SJCRH30 (cell line): ENCODE measurements at regions not wholly inside any gene's neighbourhood (a gene's known extent, or its start where the extent isn't known, plus 50 kb on each side); places are given as distances from the start of the nearest gene placed in this dataset.

Experiments used
- DNase-seq, 2 experiments: peaks; one replicate each; pipeline ENCODE4 v3.0.0-alpha.2; 2015 to 2020
- H3K27ac ChIP-seq: fragments of 250-450 bp; sonication (Bioruptor Pico); 2 replicates; pipeline ENCODE4 v1.5.1; 2020; ENCODE audit warnings: mild to moderate bottlenecking, moderate library complexity
- H3K27me3 ChIP-seq: fragments of 250-450 bp; sonication (Bioruptor Pico); 2 replicates; pipeline ENCODE4 v1.5.1; 2020; ENCODE audit warnings: mild to moderate bottlenecking, moderate library complexity
- H3K36me3 ChIP-seq: fragments of 250-450 bp; sonication (Bioruptor Pico); 2 replicates; pipeline ENCODE4 v1.5.1; 2020; ENCODE audit warnings: mild to moderate bottlenecking, moderate library complexity
- H3K4me1 ChIP-seq: fragments of 250-450 bp; sonication (Bioruptor Pico); 2 replicates; pipeline ENCODE4 v1.5.1; 2020; ENCODE audit warnings: mild to moderate bottlenecking, moderate library complexity
- H3K4me3 ChIP-seq: fragments of 250-450 bp; sonication (Bioruptor Pico); 2 replicates; pipeline ENCODE4 v1.5.1; 2020; ENCODE audit warnings: mild to moderate bottlenecking, moderate library complexity
- H3K9me3 ChIP-seq: fragments of 250-450 bp; sonication (Bioruptor Pico); replicated peaks from 2 replicates; pipeline ENCODE4 v1.5.1; 2020; ENCODE audit warnings: mild to moderate bottlenecking, moderate library complexity

DNA sequence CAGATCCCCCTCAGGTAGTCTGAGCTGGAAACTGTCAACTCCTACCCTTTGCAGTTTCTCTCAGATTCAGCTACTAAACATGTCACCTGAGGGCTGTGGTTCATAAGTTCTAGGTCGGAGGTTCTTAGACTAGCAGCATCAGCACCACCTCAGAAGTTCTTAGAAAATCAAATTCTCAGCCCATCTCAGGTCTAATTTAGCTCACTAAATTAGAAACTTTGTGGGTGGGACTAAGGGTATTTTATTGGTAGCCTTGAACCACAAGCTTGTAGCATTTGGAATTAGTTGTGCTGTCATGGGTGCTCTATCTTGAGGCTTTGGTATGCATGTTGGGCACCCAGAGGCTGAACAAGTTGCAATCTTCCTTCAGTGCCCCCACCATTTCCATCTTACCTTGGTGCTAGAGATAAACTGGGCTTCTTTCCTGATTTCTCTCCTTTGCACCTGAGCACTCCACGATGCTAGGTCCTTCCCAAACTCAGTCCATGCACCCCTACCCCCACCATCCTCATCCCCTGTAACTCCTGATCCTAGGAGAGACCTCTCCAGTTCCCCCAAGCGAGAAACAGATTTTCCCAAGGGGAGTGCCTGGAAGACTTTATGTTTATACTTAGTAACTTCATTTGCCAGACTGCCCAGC, 54.2 kb downstream of the S1PR1 start:
- Histone ChIP-seq H3K4me1 (peaks cover 18% of the 10 kb centered on the region), H3K27ac (no peak overlapping the region), H3K4me3 (no peak overlapping the region), H3K9me3 (no peaks in the 10 kb centered on the region), H3K27me3 (no peaks in the 10 kb centered on the region), H3K36me3 (no peaks in the 10 kb centered on the region)
- no peak for DNase-seq

DNA sequence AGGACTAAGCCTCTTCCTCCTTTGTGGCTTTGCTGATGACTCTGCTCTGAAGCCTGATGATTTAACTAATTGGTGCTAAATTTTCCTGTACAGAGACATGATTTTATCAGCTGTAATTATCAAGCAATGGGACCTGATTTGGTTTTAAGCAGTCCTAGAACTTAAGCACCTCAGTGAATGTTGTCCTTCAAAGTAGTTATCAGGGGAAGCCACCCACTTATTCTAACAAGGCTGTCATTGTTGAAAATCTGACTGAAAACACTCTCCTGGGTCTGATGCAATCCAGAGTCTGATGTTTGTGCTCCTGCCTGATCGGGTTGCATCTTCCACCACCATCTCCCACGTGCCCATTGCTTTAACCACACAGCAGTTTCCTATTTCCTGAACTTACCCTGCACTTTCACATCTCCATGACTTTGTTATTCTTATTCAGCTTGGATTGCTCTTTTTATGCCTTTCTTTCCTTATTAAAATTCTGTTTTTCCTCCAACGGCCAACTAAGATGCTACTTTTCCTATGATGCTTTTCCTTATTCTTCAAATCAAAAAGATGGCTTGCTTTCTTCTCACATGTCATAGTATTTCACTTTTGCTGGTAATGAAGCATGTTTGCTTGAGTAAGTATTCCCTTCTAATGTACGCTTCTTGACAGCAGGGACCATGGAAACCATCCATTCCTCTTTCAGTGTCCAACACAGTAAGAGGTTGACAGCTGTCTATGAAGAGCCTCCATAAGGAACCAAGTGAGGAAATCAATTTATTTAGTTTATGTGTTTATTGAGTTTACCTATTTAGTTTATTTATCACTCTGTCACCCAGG, 55.0 kb downstream of the S1PR1 start:
- no peaks in the 10 kb centered on the region for H3K36me3 ChIP-seq
- no peak overlapping the region for H3K4me3 ChIP-seq
- H3K27me3 ChIP-seq: no peaks in the 10 kb centered on the region
- peak; percentile 38 to 79 for DNase-seq
- no peaks in the 10 kb centered on the region for H3K9me3 ChIP-seq
- H3K4me1 ChIP-seq: peaks cover 18% of the 10 kb centered on the region
- no peak overlapping the region for H3K27ac ChIP-seq

DNA sequence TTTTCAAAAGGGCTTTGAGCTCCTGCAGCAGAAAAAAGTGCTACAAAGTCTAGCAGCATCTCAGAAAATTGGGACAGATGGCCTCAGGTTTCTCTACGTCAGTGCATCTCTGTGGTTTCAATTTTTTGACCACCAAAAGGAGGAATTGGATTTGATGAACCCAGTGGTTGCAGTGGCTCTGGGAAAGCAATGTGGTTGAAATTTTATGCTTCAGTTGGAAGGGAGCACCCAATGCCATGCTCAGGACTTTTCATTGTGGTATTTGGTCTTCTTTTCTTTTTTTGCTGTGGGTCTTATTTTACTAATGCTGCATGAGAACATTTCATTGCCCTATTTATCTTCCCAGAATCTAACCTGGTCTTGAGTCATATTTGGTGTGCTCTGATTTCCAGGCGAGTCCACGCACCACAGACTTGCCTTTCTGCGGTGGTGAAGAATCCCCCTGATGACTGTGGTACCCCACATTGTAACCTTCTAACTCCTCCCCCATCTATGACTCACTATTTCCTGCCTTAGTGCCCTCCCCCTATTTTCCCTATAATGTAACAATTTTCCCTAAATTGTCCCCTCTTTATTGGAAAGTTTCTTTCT, 56.7 kb downstream of the S1PR1 start:
- H3K4me1 ChIP-seq: peaks cover 18% of the 10 kb centered on the region
- no peaks in the 10 kb centered on the region for H3K27me3 ChIP-seq
- H3K27ac ChIP-seq: no peak overlapping the region
- DNase-seq: peak; percentile 34 to 69
- H3K36me3 ChIP-seq: no peaks in the 10 kb centered on the region
- no peak overlapping the region for H3K4me3 ChIP-seq
- no peaks in the 10 kb centered on the region for H3K9me3 ChIP-seq

DNA sequence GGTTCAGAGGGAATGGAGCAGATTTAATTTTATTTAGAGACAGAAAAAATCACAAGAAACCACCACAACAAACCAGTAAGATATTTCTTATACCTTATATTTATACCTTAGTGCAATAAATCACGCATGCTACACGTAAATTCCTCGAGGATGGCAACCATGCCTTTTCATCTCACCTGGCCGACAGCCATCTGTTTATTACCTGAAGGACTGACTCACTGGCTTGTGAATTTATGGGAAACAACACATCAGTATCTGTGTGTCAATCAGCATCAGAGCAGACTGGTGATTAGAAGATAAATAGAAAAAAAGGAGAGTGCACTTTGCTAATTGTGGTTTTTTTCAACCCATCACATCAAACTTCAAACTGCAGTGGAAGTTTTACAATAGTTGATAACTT, 58.4 kb downstream of the S1PR1 start:
- no peaks in the 10 kb centered on the region for H3K27me3 ChIP-seq
- no peak overlapping the region for H3K4me3 ChIP-seq
- no peaks in the 10 kb centered on the region for H3K9me3 ChIP-seq
- no peak overlapping the region for H3K27ac ChIP-seq
- H3K36me3 ChIP-seq: no peaks in the 10 kb centered on the region
- H3K4me1 ChIP-seq: peaks cover 18% of the 10 kb centered on the region
- no peak for DNase-seq

DNA sequence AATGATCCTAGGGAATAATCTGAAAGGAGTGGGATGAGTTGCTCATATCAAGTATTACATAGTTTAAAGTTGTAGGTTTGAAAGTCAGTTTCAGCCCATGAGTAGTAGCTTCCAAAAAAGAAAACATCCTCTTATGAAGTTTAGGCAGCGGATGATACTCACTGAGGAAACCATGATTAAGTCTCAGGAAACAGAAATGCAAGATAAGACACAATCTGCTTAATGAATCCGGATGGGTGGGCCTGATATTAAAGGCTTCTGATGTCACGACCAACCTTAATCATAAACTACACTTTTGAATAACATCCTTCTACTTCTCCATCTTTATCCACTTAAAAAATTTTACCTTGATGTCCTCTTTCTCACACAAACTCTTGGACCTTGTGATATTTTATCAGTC, 61.8 kb downstream of the S1PR1 start:
- Histone ChIP-seq H3K9me3 (no peaks in the 10 kb centered on the region), H3K36me3 (no peaks in the 10 kb centered on the region), H3K27ac (no peak overlapping the region), H3K27me3 (no peaks in the 10 kb centered on the region), H3K4me1 (peaks cover 2% of the 10 kb centered on the region; the same call in 1 of the 2 replicates), H3K4me3 (no peak overlapping the region)
- no peak for DNase-seq

DNA sequence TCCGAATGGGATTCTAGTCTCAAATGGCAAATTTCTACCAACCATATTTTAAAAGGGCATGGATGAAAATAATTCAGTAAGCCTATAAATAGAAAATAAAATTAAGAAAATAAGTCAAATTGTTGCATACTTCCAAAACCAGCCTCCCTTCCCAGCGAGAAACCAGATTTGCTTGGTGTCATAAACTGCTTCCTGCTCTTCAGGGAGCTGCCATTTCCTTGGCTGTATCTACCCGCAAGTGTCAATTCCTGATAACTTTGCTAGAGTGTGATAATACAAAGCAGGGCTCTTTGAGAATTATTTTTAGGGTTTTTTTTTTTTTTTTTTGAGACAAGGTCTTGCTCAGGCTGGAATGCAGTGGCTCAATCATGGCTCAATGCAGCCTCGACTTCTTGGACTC, 62.3 kb downstream of the S1PR1 start:
- H3K36me3 ChIP-seq: no peaks in the 10 kb centered on the region
- no peaks in the 10 kb centered on the region for H3K4me1 ChIP-seq
- DNase-seq: no peak
- no peaks in the 10 kb centered on the region for H3K27me3 ChIP-seq
- H3K4me3 ChIP-seq: no peak overlapping the region
- H3K27ac ChIP-seq: no peak overlapping the region
- H3K9me3 ChIP-seq: no peaks in the 10 kb centered on the region

DNA sequence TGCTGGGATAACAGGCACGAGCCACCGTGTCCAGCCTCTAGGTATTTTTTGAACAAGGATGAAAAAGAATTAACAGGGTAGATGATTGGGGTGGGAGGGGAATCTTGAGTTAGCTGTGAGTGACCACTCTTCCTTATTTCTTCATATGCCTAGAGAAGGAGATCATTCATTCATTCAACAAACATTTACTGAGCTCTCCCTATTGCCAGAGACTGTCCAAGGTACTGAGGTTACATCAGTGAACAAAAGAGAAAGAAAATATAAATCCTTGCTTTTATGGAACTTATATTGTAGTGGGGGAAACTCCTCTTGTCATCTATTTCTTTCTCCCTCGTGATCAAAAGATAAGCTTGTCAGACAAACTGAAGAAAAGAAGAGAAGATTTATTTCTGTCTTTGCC, 62.9 kb downstream of the S1PR1 start:
- no peak overlapping the region for H3K4me3 ChIP-seq
- no peaks in the 10 kb centered on the region for H3K27me3 ChIP-seq
- no peaks in the 10 kb centered on the region for H3K4me1 ChIP-seq
- H3K27ac ChIP-seq: no peak overlapping the region
- no peak for DNase-seq
- no peaks in the 10 kb centered on the region for H3K36me3 ChIP-seq
- H3K9me3 ChIP-seq: no peaks in the 10 kb centered on the region

DNA sequence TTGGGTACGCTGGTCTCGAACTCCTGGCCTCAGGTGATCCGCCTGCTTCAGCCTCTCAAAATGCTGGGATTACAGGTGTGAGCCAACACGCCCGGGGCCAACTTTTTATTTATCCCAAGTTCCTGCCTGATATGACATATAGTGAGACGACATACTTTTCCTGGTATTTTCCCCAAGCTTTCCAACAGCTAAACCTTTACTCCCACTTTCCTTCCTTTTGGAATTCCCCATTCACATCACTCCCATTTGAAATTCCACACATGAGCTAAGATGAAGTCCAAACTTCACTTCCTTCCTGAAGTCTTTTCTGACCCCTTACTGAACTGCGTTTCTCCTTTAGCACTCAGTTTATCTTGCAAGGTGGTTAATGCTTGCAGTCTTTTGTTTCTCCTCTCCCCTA, 64.1 kb downstream of the S1PR1 start:
- no peak for DNase-seq
- Histone ChIP-seq H3K4me3 (no peak overlapping the region), H3K36me3 (no peaks in the 10 kb centered on the region), H3K9me3 (no peaks in the 10 kb centered on the region), H3K27me3 (no peaks in the 10 kb centered on the region), H3K27ac (no peak overlapping the region), H3K4me1 (no peaks in the 10 kb centered on the region)

DNA sequence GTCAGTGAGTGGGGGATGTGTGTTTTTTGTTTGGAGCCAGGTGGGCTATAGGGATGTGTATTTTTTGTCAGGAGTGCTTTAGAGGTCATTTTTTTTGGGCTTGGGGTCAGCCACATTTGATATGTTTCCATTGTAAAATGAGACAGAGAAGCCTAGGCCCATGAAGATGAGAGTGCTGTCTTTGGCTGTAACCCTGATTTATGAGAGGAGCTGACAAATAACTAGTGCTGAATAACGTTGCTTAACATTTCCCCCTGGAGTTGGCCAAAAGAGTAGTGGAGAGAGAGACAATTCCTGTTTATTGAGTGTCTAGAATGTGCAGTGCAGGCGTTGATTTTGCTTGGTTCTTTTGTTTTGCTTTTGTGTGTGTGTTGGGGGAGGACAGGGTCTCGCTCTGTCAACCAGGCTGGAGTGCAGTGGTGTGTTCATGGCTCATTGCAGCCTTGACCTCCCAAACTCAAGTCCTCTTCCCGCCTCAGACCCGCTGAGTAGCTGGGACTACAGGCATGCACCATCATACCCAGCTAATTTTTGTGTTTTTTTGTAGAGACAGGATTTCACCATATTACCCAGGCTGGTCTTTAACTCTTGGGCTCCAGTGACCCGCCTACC, 64.7 kb downstream of the S1PR1 start:
- DNase-seq: no peak
- Histone ChIP-seq H3K4me3 (no peak overlapping the region), H3K36me3 (no peaks in the 10 kb centered on the region), H3K27me3 (no peaks in the 10 kb centered on the region), H3K9me3 (no peaks in the 10 kb centered on the region), H3K27ac (no peak overlapping the region), H3K4me1 (no peaks in the 10 kb centered on the region)

DNA sequence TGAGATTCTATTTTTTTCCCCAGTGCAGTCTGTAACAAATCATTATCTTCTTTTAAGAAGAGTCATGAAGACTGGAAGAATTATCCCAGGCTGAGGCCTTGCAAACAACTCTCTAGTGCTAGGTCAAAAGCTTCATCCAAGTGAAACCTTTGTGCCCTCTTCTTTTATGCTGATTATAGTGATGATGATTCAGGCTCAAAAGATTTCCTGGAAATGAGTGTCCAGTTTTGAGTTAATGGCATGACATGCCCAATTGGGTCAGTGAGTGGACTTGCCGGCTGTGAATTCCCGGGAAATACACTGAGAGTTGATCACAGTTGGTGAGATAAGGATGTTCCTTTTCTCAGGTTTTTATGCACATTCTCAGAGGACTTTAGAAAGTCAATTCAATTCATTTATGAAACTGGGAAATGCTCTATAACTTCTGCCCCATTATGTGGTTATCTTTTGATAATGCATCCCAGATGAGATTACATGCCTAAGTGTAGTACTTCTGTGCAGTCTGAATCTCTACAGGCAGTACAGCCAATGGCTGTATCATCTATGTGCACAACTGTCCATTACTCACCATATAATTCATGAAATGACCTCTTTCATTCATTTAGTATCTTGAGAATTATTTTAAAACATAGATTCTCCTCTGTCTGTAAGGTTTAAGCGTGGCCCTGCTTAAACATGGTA, 66.2 kb downstream of the S1PR1 start:
- Histone ChIP-seq H3K36me3 (no peaks in the 10 kb centered on the region), H3K27me3 (no peaks in the 10 kb centered on the region)
- DNase-seq: no peak

DNA sequence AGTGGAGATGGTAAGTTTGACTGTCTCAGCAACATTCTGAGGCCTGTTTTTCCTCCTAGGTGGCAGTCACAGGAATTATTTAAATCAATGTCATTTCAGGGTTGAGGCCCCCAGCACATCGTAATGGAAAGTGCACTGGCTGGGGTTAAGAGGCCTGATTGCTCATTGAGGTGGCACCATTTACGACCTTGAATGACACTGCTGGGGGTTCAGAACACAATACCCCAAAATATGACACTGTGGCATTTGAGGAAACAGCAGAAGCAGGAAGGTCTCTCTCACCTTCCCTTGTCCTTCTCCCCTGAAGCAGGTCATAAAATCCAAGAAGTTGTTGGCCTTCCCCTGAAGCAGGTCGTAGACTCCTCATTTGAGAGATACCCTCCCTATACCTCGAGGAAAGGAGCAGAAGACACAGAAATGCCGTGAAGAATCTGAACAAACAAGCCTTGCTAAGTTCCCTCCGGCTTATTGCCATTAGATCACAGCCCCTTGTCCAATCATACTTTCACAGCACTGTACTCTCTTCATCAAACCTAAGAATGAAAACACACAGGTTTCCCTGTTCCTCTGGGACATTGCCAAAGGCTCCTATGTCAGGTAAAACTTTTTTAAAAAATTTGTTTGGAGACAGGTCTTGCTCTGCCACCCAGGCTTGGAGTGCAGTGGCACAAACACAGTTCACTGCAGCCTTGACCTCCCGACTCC, 71.3 kb downstream of the S1PR1 start:
- no peaks in the 10 kb centered on the region for H3K27me3 ChIP-seq
- H3K4me3 ChIP-seq: no peak overlapping the region
- H3K36me3 ChIP-seq: no peaks in the 10 kb centered on the region
- no peak for DNase-seq
- H3K27ac ChIP-seq: no peak overlapping the region
- H3K9me3 ChIP-seq: no peaks in the 10 kb centered on the region
- H3K4me1 ChIP-seq: no peaks in the 10 kb centered on the region

More for the DNA sequence above, 66.2 kb downstream of the S1PR1 start:
- H3K4me3 ChIP-seq: no peak overlapping the region
- H3K27ac ChIP-seq: no peak overlapping the region
- no peaks in the 10 kb centered on the region for H3K4me1 ChIP-seq
- no peaks in the 10 kb centered on the region for H3K9me3 ChIP-seq

DNA sequence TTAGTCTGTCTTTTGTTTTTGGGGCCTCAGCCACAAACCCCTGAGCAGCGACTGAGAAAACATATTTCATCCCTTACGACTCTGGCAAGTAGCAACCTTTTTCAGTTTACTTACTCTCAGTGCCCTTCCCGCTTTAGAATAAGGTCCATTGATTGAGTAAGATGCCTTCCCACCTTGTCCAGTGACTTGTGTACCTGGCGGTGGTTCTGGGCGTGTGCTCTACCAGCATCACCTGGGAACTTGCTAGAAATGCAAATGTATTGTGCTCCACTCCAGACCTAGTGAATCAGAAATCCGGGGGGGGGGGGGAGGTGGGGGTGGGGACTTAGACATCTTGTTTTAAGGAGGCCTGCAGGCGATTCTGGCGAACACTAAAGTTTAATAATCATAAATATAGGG, 72.1 kb downstream of the S1PR1 start:
- Histone ChIP-seq H3K27me3 (no peaks in the 10 kb centered on the region), H3K27ac (no peak overlapping the region), H3K4me1 (no peaks in the 10 kb centered on the region), H3K36me3 (no peaks in the 10 kb centered on the region), H3K9me3 (no peaks in the 10 kb centered on the region), H3K4me3 (no peak overlapping the region)
- no peak for DNase-seq

DNA sequence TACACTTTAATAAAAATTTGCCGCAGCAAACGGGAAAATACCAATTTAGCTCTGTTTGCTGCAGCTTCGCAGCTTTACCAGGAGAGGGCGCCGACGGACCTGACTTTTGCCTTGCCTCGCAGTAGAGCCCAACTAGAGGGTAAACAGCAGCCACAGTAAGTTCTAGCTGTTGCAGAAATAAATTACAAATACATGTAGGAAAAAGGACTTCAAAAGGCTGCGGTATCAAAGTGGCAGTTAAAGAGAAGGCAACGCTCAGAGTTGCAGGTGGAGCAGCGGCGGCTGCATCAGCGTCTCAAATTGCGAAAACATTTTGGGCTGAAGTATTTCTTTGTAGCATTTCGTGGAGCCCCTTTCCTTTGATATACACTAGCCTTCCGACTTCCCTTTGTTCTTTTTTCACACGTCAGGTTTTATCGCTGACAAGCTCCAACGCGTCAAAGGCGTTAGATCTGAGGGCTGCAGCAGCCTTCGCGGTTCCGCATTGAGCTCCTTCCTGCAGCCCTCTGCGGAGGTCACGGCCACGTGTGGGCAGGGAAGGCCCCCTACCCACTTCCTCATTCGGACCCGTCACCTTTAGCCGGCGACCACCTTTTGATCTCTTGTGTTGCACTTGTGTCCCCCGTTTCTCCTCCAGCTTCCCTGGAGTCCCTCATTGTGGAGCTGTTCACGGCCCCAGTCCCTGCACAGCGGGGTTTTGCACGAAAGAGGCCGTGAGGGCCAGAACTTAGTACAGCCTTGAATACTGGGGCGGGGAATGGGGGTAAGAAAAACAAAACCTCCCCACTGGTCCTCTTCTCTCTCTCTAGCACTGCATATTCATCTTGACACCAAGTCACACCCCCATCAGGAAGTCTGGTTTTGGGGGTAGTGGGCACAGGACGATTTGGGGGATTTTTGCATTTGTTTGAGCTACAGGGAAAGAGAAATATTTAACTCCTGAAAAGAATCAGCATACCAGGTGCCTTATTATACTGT, 72.8 kb downstream of the S1PR1 start:
- H3K9me3 ChIP-seq: no peaks in the 10 kb centered on the region
- no peaks in the 10 kb centered on the region for H3K27me3 ChIP-seq
- no peak overlapping the region for H3K4me3 ChIP-seq
- H3K36me3 ChIP-seq: no peaks in the 10 kb centered on the region
- no peak overlapping the region for H3K27ac ChIP-seq
- peak; percentile 37 to 66 for DNase-seq
- H3K4me1 ChIP-seq: no peaks in the 10 kb centered on the region
